Vagina (tissue), 2 donors: ENCODE measurements at regions not wholly inside any gene's neighbourhood (a gene's known extent, or its start where the extent isn't known, plus 50 kb on each side); places are given as distances from the start of the nearest gene placed in this dataset.

Experiments
- POLR2AphosphoS5 ChIP-seq, 2 donors: sonication (generic); formaldehyde crosslinking; IDR thresholded peaks; one replicate each; pipeline ENCODE4 v1.9.0; 2017; ENCODE audit warnings: antibody characterized with exemption in 2 of 2, mild to moderate bottlenecking in 2 of 2, low read depth in 1 of 2; ENCODE audit not compliant: insufficient read depth in 1 of 2
- TF ChIP-seq, protein P1 (sequence below), 3 experiments: fragments of 450-650 bp in 2 of 3; fragments of 200-600 bp in 1 of 3; sonication (generic) in 1 of 3; IDR thresholded peaks; one replicate each; pipeline ENCODE4 v1.5.1; 2017 to 2019; ENCODE audit warnings: antibody characterized with exemption in 3 of 3, mild to moderate bottlenecking in 2 of 3, moderate library complexity in 2 of 3

- TF ChIP-seq, protein P1, sequence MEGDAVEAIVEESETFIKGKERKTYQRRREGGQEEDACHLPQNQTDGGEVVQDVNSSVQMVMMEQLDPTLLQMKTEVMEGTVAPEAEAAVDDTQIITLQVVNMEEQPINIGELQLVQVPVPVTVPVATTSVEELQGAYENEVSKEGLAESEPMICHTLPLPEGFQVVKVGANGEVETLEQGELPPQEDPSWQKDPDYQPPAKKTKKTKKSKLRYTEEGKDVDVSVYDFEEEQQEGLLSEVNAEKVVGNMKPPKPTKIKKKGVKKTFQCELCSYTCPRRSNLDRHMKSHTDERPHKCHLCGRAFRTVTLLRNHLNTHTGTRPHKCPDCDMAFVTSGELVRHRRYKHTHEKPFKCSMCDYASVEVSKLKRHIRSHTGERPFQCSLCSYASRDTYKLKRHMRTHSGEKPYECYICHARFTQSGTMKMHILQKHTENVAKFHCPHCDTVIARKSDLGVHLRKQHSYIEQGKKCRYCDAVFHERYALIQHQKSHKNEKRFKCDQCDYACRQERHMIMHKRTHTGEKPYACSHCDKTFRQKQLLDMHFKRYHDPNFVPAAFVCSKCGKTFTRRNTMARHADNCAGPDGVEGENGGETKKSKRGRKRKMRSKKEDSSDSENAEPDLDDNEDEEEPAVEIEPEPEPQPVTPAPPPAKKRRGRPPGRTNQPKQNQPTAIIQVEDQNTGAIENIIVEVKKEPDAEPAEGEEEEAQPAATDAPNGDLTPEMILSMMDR (IDR thresholded peaks at IDR 0.05): no peak
- no peak for TF ChIP-seq POLR2AphosphoS5 (IDR thresholded peaks at IDR 0.05; ENCODE audit: insufficient read depth in 1 of 2, low read depth in 1 of 2)
Observed at GRCh38 chr12:61652265-61652664, 607.9 kb upstream of the USP15 start.
